PC-3 (cell line): ENCODE measurements at regions not wholly inside any gene's neighbourhood (a gene's known extent, or its start where the extent isn't known, plus 50 kb on each side); places are given as distances from the start of the nearest gene placed in this dataset.
A peak's percentile ranks its signal among the peaks of the same experiment; 100 is the strongest.

Experiments used
- ATAC-seq: fragments of 200-7000 bp; cut with Tn5 transposase; 2 replicates; pipeline ENCODE4 v1.9.1; 2020; ENCODE audit warnings: mild to moderate bottlenecking, moderate library complexity
- BruUV-seq: library from RNA; stranded (reverse); fragments of 400-500 nt; replicated peaks from 2 replicates; lab custom pipeline; 2021; lab: Mats Ljungman, UMichigan
- CTCF ChIA-PET: fragments of 300-600 bp; sonication (Branson Sonifier 250); formaldehyde crosslinking; loops from one replicate; lab custom pipeline; 2022; ENCODE audit warnings: antibody characterized with exemption; lab: Charles Lee
- POLR2A ChIA-PET: fragments of 300-600 bp; sonication (Branson Sonifier 250); formaldehyde crosslinking; loops from one replicate; lab custom pipeline; 2022; ENCODE audit warnings: antibody characterized with exemption; ENCODE audit not compliant: unreplicated experiment; lab: Charles Lee
- DNase-seq: peaks from one replicate; pipeline ENCODE4 v3.0.0-alpha.2; 2015
- H2AFZ ChIP-seq: fragments of 300-600 bp; sonication (generic); 2 replicates; pipeline ENCODE4 v1.6.0; 2016; ENCODE audit warnings: antibody characterized with exemption, low read length
- H3F3A ChIP-seq: fragments of 300-600 bp; sonication (generic); one replicate; pipeline ENCODE4 v1.6.0; 2017; ENCODE audit warnings: antibody characterized with exemption, low read length, control low read depth, mild to moderate bottlenecking; ENCODE audit not compliant: unreplicated experiment
- H3K27ac ChIP-seq: fragments of 300-600 bp; sonication (generic); 2 replicates; pipeline ENCODE4 v1.5.1; 2016; ENCODE audit warnings: mild to moderate bottlenecking, low read length
- H3K27me3 ChIP-seq: fragments of 300-600 bp; sonication (generic); 2 replicates; pipeline ENCODE4 v1.6.1; 2016; ENCODE audit warnings: low read length, mixed read lengths
- H3K36me3 ChIP-seq: fragments of 300-600 bp; sonication (generic); 2 replicates; pipeline ENCODE4 v1.6.1; 2016; ENCODE audit warnings: low read depth, mixed run types, low read length, mixed read lengths
- H3K4me1 ChIP-seq: fragments of 300-600 bp; sonication (generic); 2 replicates; pipeline ENCODE4 v1.5.1; 2016; ENCODE audit warnings: low read length; ENCODE audit not compliant: insufficient read depth
- H3K4me2 ChIP-seq: fragments of 300-600 bp; sonication (generic); 2 replicates; pipeline ENCODE4 v1.6.0; 2016; ENCODE audit warnings: low read length
- H3K4me3 ChIP-seq: fragments of 300-600 bp; sonication (generic); 2 replicates; pipeline ENCODE4 v1.5.1; 2016; ENCODE audit warnings: mild to moderate bottlenecking, low read length, mixed read lengths
- H3K79me2 ChIP-seq: fragments of 300-600 bp; sonication (generic); 2 replicates; pipeline ENCODE4 v1.6.1; 2017; ENCODE audit warnings: low read length, mixed read lengths
- H3K9ac ChIP-seq: fragments of 300-600 bp; sonication (generic); 2 replicates; pipeline ENCODE4 v1.6.0; 2016; ENCODE audit warnings: mild to moderate bottlenecking, low read length
- H3K9me2 ChIP-seq: fragments of 300-600 bp; sonication (generic); replicated peaks from 2 replicates; pipeline ENCODE4 v1.6.1; 2016; ENCODE audit warnings: mixed run types, low read length, mixed read lengths
- H3K9me3 ChIP-seq: fragments of 300-600 bp; sonication (generic); 2 replicates; pipeline ENCODE4 v1.6.1; 2016; ENCODE audit warnings: low read length, mixed read lengths
- H4K20me1 ChIP-seq: fragments of 300-600 bp; sonication (generic); 2 replicates; pipeline ENCODE4 v1.6.1; 2016; ENCODE audit warnings: low read length, mixed read lengths
- EZH2 ChIP-seq: fragments of 300-600 bp; sonication (generic); IDR thresholded peaks from one replicate; pipeline ENCODE4 v1.6.1; 2017; ENCODE audit warnings: antibody characterized with exemption, mild to moderate bottlenecking, low read length; ENCODE audit not compliant: unreplicated experiment
- EZH2phosphoT487 ChIP-seq: fragments of 300-600 bp; sonication (generic); IDR thresholded peaks from 2 replicates; pipeline ENCODE4 v1.6.1; 2018; ENCODE audit warnings: mild to moderate bottlenecking, antibody characterized with exemption, low read length, borderline replicate concordance
- intact Hi-C: fragments of 100-400 bp; cut with micrococcal nuclease; formaldehyde crosslinking; loops from 2 replicates; pipeline ENCODE4 v1.9.0; 2023
- TF ChIP-seq, protein P1 (sequence below): fragments of 300-600 bp; sonication (generic); conservative IDR thresholded peaks from 2 replicates; pipeline ENCODE4 v1.5.1; 2017; ENCODE audit warnings: antibody characterized with exemption, low read depth, mild to moderate bottlenecking, low read length

DNA sequence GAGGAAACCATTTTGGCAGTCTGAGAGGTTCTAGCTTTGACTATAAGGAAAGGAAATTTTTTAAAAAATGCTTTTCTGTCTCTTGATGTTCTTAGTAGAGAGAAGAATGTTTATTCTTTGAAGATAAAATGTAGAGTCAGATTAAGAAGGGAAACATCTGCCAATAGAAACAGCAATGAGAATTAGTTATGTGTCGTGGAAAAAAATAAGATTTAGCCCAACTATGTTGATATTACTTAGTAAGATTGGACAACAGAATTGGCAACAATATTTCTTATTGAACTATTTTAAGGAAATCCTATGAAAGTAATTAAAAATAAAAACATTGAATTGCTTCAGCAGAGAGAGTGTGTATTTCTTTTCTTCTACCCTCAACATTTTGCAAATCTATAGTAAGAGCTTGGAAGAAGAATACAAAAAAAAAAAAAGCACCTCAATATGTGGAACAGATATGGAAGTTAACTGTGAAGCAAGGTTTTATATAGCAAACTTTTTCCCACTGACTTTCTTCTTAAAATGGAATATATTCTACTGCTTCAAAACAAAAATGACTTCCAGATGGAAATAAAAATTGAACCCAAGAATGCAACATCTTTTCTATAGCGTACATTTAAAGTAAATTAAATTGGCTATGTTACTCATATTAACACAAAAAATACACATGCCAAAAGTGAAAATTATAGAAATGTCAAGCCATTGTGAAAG lies 177.9 kb downstream of the FAM124B start:
- H3K9me3 ChIP-seq: no peaks in the 10 kb centered on the region
- no peaks in the 10 kb centered on the region for H4K20me1 ChIP-seq
- H3K9ac ChIP-seq: no peak overlapping the region
- peaks cover 28% of the 10 kb centered on the region for H3K4me1 ChIP-seq
- CTCF ChIA-PET: no interaction called here
- ATAC-seq (no peak), DNase-seq (no peak)
- no peaks in the 10 kb centered on the region for H3K9me2 ChIP-seq
- POLR2A ChIA-PET: no interaction called here
- no peak overlapping the region for H3K4me3 ChIP-seq
- no peaks in the 10 kb centered on the region for H3F3A ChIP-seq
- H2AFZ ChIP-seq: no peak overlapping the region
- no peaks in the 10 kb centered on the region for H3K79me2 ChIP-seq
- intact Hi-C loops: no loop called here
- H3K36me3 ChIP-seq: no peaks in the 10 kb centered on the region
- TF ChIP-seq EZH2phosphoT487 (no peak), EZH2 (no peak)
- TF ChIP-seq, protein P1, sequence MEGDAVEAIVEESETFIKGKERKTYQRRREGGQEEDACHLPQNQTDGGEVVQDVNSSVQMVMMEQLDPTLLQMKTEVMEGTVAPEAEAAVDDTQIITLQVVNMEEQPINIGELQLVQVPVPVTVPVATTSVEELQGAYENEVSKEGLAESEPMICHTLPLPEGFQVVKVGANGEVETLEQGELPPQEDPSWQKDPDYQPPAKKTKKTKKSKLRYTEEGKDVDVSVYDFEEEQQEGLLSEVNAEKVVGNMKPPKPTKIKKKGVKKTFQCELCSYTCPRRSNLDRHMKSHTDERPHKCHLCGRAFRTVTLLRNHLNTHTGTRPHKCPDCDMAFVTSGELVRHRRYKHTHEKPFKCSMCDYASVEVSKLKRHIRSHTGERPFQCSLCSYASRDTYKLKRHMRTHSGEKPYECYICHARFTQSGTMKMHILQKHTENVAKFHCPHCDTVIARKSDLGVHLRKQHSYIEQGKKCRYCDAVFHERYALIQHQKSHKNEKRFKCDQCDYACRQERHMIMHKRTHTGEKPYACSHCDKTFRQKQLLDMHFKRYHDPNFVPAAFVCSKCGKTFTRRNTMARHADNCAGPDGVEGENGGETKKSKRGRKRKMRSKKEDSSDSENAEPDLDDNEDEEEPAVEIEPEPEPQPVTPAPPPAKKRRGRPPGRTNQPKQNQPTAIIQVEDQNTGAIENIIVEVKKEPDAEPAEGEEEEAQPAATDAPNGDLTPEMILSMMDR: no peak
- no TSS peak for BruUV-seq
- H3K4me2 ChIP-seq: no peak overlapping the region
- no peaks in the 10 kb centered on the region for H3K27me3 ChIP-seq
- no peak overlapping the region for H3K27ac ChIP-seq

DNA sequence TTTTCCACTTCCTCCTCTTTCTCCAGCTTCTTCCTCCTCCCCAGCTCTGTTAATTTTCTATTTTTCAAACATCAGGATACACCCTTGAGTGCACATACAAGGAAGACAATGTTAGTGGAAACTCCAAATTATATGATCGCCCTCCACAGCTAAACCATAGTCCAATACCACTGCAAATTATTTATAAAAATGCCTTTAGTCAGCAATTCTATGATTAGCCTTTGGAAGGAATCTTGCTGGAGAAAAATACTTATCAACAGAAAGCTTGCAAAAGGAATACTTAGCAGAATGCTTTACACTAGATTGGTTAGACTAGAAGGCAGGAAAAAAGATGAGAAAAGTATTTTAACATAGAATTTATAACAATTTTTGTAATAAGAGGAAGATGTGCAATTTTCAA lies 178.9 kb downstream of the FAM124B start:
- H3F3A ChIP-seq: no peaks in the 10 kb centered on the region
- no peak overlapping the region for H3K4me2 ChIP-seq
- H3K36me3 ChIP-seq: no peaks in the 10 kb centered on the region
- H2AFZ ChIP-seq: no peak overlapping the region
- intact Hi-C loops: no loop called here
- no peaks in the 10 kb centered on the region for H3K9me3 ChIP-seq
- TF ChIP-seq EZH2 (no peak), EZH2phosphoT487 (no peak)
- TF ChIP-seq, protein P1: no peak
- H3K9me2 ChIP-seq: no peaks in the 10 kb centered on the region
- H3K4me3 ChIP-seq: no peak overlapping the region
- ChIA-PET POLR2A (no interaction called here), CTCF (no interaction called here)
- H3K9ac ChIP-seq: no peak overlapping the region
- H3K79me2 ChIP-seq: no peaks in the 10 kb centered on the region
- no peaks in the 10 kb centered on the region for H4K20me1 ChIP-seq
- H3K4me1 ChIP-seq: peaks cover 28% of the 10 kb centered on the region
- DNase-seq (no peak), ATAC-seq (no peak)
- no peak overlapping the region for H3K27ac ChIP-seq
- BruUV-seq: no TSS peak
- no peaks in the 10 kb centered on the region for H3K27me3 ChIP-seq

DNA sequence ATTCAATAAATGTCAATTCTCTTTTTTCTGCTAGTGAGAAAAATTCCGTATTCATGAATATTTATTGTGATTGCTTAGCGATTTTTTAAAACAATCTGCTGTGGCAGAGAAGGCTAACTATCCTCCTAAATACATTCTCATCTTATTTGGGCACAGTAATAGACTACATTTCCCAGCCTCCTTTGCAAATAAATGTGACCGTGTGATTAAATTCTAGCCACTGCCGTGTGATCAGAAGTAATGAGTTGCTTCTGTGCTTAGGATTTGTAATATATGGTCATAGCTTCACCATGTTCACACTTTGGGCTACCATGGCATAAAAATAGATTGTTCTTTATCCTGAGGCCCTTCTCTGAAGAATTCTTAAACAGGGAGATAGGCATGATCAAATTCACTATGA lies 179.6 kb downstream of the FAM124B start:
- BruUV-seq: no TSS peak
- Histone ChIP-seq H3K4me3 (no peak overlapping the region), H3K79me2 (no peaks in the 10 kb centered on the region), H3K4me2 (peak overlapping the region; percentile 57), H3K4me1 (peaks cover 28% of the 10 kb centered on the region), H3K27me3 (no peaks in the 10 kb centered on the region), H3K27ac (peak overlapping the region; percentile 84), H2AFZ (peak overlapping the region; percentile 50), H3F3A (no peaks in the 10 kb centered on the region), H3K9me2 (no peaks in the 10 kb centered on the region), H4K20me1 (no peaks in the 10 kb centered on the region), H3K9ac (no peak overlapping the region), H3K9me3 (no peaks in the 10 kb centered on the region), H3K36me3 (no peaks in the 10 kb centered on the region)
- TF ChIP-seq EZH2 (no peak), EZH2phosphoT487 (no peak)
- TF ChIP-seq, protein P1: no peak
- ChIA-PET CTCF (no interaction called here), POLR2A (no interaction called here)
- intact Hi-C loops: no loop called here
- ATAC-seq (no peak; the same call in 1 of the 2 replicates), DNase-seq (peak; percentile 30)
